ENCODE measurements at regions not wholly inside any gene's neighbourhood (a gene's known extent, or its start where the extent isn't known, plus 50 kb on each side); places are given as distances from the start of the nearest gene placed in this dataset.

- DNase-seq (ENCODE audit: low read depth) = no peak
Measured at GRCh38 chr22:48475661-48476345, 1351.9 kb downstream of the BRD1 start.

- DNase-seq (ENCODE audit: low read depth) = no peak
Measured at GRCh38 chr22:48474881-48475280, 1352.8 kb downstream of the BRD1 start.

GRCh38 chr22:48473202-48473601, 1354.5 kb downstream of the BRD1 start:
- DNase-seq (ENCODE audit: low read depth) = no peak

- no peak for DNase-seq (ENCODE audit: low read depth)
Measured at GRCh38 chr22:48464246-48464645, 1363.4 kb downstream of the BRD1 start.

- DNase-seq (ENCODE audit: low read depth) = no peak
Measured at GRCh38 chr22:48459859-48460823, 1367.5 kb downstream of the BRD1 start.

- DNase-seq (ENCODE audit: low read depth) = no peak
Measured at GRCh38 chr22:48459259-48459658, 1368.4 kb downstream of the BRD1 start.

- DNase-seq (ENCODE audit: low read depth) = no peak
Measured at GRCh38 chr22:48456449-48456848, 1371.2 kb downstream of the BRD1 start.

GRCh38 chr22:48453751-48454485, 1373.8 kb downstream of the BRD1 start:
- no peak for DNase-seq (ENCODE audit: low read depth)

GRCh38 chr22:48453171-48453570, 1374.5 kb downstream of the BRD1 start:
- no peak for DNase-seq (ENCODE audit: low read depth)

- DNase-seq (ENCODE audit: low read depth) = no peak
Measured at GRCh38 chr22:48452766-48453165, 1374.9 kb downstream of the BRD1 start.

- no peak for DNase-seq (ENCODE audit: low read depth)
Measured at GRCh38 chr22:48451891-48452290, 1375.8 kb downstream of the BRD1 start.

GRCh38 chr22:48450188-48450825, 1377.4 kb downstream of the BRD1 start:
- no peak for DNase-seq (ENCODE audit: low read depth)

GRCh38 chr22:48449466-48450187, 1378.0 kb downstream of the BRD1 start:
- no peak for DNase-seq (ENCODE audit: low read depth)

- no peak for DNase-seq (ENCODE audit: low read depth)
Measured at GRCh38 chr22:48448821-48449220, 1378.9 kb downstream of the BRD1 start.

GRCh38 chr22:48445113-48445827, 1382.4 kb downstream of the BRD1 start:
- no peak for DNase-seq (ENCODE audit: low read depth)

- no peak for DNase-seq (ENCODE audit: low read depth)
Measured at GRCh38 chr22:48444320-48445112, 1383.2 kb downstream of the BRD1 start.

- no peak for DNase-seq (ENCODE audit: low read depth)
Measured at GRCh38 chr22:48443680-48444079, 1384.0 kb downstream of the BRD1 start.

- no peak for DNase-seq (ENCODE audit: low read depth)
Measured at GRCh38 chr22:48442663-48443062, 1385.0 kb downstream of the BRD1 start.

- no peak for DNase-seq (ENCODE audit: low read depth)
Measured at GRCh38 chr22:48441553-48441850, 1386.2 kb downstream of the BRD1 start.

Measured in stimulated activated CD8-positive, alpha-beta memory T cell treated with anti-CD3 and anti-CD28 coated beads, Interleukin-12 subunit alpha, Interleukin-12 subunit beta, amount 100 ng/mL, for 4 hours (primary cell).